COLO668 (cell line): ENCODE measurements at regions not wholly inside any gene's neighbourhood (a gene's known extent, or its start where the extent isn't known, plus 50 kb on each side); places are given as distances from the start of the nearest gene placed in this dataset.
"Not testable (repeated sequence)": the region's sequence is repeated elsewhere in the genome, so short reads cannot be mapped to it uniquely, and the experiment has no call there.

Experiments
- DNase-seq: peaks from one replicate; lab custom pipeline; 2025; ENCODE audit not compliant: unreplicated experiment; lab: John Stamatoyannopoulos, UW

DNA sequence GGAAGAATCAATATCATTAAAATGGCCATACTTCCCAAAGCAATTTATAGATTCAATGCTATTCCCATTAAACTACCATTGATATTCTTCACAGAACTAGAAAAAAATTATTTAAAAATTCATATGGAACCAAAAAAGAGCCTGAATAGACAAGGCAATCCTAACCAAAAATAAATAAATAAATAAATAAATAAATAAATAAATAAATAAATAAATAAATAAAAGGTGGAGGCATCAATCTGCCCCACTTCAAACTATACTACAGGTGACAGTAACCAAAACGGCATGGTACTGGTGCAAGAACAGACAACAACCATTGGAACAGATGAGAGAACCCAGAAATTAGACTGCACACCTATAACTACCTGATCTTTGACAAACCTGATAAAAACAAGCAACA is 598.5 kb upstream of the GRM3 start:
- DNase-seq, result not testable (repeated sequence)

DNA sequence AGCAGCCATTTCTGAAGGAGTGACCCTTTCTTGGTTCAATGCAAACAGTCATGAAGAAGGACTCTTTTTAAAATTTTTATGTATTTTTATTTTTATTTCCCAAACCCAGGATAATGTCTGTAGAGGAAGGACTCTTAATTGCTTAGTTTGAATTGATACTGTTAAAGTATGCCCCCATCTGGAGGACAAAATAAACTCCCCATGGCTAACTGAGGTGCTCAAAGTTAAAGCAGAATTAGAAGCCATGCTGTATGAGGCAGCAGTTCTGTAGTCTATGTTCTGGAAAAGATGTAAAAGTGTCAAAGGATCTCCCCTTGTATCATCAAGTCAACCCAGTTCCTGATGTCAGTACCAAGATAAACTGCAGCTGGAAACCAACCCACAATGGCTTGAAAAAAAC is 617.9 kb upstream of the GRM3 start:
- no peak for DNase-seq

DNA sequence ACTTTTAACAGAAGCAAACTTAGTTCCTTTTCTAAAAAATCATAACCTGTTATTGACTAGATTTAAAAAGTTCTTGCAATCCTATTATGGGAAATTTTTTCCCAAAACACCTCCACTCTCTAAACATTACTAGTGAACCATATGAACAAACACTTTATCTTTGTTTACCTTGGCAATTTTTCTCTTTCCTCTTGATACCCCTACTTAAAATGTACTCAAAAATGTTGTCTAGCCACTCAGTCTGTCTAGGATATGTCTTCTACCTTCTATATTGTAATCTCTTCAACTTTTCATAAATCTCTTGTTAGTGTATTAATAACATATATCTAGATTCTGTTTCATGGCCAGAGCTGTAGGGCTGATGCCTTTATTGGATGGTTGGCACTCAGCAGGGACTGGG is 630.0 kb upstream of the GRM3 start:
- no peak for DNase-seq

DNA sequence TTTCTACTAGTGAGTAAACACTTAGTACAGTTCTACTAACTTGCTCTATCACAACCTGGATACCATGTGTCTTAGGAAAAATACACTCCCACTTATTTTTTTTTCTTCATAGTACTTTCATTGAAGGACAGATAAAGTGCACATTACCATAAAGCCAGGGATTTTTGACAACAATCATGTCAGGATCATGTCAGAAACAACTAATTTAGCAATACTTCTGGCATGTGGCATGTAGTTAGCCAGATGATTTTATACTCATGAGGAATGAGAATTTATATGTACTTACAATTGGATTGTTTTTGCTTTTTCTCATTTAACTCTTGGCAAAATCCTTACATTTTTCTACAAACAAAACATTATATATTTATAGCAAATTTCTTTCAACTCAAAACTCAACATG is 630.7 kb upstream of the GRM3 start:
- DNase-seq, result no peak

DNA sequence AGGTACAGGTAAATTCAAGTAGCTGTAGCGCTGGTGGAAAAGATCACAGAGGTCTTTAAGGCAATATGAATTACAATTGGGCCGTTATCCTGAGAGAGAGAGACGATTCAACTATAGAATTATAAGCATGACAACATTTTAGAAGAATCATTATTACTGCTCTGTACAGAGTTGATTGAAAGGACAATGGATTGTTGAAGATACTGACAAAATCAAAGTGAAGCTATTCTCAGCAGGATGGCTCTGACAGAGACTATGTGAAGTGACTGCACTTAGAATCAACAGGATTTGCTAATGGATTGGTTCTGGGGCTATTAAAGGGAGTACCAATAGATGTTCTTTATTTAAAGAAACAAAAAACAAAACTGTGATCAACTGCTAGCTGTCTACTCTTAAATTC is 634.8 kb upstream of the GRM3 start:
- DNase-seq, result no peak

DNA sequence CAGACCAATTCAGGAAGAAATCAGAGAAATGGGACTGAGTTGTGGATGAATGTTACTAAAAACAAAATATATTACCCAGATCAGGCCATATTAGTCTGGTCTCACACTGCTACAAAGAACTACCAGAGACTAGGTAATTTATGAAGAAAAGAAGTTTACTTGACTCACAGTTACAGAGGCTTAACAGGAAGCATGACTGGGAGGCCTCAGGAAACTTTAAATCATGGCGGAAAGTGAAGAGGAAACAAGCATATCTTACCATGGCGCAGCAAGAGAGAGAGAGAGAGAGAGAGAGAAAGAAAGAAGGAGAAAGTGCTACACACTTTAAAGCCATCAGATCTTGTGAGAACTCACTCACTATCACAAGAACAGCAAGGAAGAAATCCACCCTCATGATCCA is 636.8 kb upstream of the GRM3 start:
- no peak for DNase-seq

DNA sequence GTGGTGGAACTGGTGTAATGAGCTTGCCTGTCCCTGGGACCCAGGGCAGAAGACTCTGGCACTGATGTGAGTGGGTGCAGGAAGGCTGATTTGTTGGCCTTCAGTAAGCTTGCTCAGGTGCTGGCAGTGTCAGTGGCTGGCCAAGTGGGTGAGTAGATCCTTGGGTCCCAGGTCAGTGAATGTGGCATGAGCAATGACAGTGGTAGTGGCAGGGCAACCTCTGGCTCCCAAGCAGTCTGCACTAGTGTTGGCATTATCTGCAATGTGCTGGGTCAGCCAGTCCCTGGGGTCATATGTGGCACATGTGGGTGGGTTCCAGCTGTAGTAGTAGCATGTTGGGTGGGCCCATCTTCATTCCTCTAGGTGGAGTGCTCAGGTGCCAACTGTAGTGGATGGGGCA is 640.9 kb upstream of the GRM3 start:
- DNase-seq, result no peak

DNA sequence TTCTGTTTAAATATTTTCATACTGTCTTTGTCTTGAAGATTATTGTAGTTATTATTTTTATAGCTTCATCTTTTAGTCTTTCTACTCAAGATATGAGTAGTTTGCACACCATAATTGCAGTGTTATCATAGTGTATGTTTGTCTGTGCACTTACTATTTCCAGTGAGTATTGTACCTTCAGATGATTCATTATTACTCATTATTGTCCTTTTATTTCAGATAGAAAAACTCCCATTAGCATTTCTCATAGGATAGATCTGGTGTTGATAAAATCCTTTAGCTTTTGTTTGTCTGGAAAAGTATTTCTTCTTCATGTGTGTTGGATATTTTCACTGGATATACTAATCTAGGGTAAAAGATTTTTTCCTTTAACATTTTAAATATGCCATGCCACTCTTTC is 646.2 kb upstream of the GRM3 start:
- no peak for DNase-seq

DNA sequence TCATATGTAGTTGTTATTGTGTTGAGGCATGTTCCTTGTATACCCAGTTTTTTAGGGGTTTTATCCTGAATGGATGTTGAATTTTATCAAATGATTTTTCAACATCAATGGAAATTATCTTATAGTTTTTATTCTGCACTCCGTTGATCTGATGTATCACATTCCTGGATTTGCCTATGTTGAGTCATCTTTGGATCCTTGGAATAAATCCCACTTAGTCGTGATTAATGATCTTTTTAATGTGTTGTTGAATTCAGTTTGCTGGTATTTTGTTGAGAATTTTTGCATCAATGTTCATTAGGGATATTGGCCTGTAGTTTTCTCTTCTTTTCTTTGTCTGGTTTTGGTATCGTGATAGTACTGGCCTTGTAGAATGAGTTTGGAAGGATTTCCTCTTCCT is 648.6 kb upstream of the GRM3 start:
- no peak for DNase-seq

DNA sequence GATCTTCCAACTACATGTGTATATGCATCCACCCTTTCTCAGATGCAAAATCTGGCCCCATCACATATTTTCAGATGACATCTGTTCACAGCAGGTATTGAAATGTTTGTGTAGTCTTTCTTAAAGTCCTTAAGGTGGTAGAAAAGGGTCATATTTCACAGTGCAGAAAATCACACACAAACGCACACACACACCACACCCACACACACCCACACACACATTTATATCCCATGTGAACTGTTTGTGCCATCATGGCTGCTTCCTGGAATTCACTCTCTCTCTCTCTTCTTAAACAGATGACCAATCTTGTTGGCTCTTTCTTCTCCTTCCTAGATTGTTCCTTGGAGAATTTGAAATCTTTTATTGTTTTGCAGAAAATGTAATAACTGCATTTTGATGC is 663.0 kb upstream of the GRM3 start:
- no peak for DNase-seq

DNA sequence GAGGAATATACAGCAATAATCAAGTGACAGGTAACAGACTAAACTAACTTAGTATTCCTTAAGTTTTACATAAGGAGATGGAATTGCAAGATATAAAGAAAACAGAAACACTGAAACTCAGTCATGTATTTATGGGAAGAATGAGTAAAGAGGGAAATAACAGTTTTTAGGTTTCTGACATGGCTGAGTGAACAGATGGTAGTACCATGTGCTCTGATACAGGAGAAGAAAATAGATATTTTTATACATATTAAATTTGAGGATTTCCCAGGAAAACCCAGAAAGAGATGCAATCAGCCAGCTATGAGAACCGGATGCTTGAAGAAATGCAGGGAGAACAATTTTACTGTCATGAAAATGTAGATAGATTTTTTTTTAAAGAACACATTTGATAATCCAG is 669.5 kb upstream of the GRM3 start:
- DNase-seq, result no peak

DNA sequence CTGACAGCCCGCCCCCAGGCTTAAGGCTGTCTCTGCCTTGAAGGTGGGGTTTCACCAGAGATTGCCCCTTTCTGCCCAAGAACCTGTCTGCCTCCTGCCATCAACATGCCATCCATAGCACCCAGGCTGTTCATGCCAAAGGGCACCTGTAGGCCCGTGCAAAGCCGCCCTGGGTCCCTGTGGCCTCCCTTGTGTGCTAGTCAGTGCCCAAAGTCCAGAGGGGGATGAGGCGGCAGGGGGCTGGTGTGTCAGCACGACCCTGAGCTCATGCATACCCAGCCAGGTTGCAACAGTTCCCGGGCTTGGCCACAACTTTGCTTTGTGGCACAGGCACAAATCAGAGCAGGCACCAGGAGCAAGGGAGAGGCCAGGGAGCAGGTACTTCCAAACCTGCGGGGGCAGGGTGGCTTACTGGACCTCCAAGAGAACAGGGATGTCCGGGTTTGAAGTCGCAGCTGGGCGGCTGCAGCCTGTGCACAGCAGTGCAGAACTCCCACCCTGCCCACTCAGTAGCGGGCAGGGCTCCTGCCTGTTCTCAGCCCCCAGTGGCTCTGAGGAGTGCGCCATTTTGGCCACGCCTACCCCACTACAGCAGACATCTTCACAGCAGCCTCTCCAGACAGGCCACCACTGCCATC is 671.1 kb upstream of the GRM3 start:
- DNase-seq, result no peak

DNA sequence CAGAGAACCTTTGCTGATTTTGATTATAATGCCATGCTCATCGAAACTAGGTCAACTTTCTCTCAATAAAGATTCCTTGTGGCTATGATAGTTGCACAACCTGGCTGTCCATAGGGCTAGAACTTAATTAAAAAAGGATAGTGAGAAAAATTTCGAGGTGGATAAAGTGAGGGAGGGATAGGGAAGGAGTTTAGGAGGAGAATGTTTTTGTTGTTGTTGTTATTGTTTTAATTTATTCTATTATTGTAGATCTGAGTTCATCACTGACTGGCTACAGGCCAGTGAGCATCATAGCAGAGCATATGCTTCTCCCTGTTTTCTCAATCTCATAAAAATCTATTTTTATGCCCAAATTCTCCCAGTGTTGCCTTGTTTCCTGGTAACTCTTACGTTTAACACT is 688.7 kb upstream of the GRM3 start:
- no peak for DNase-seq

DNA sequence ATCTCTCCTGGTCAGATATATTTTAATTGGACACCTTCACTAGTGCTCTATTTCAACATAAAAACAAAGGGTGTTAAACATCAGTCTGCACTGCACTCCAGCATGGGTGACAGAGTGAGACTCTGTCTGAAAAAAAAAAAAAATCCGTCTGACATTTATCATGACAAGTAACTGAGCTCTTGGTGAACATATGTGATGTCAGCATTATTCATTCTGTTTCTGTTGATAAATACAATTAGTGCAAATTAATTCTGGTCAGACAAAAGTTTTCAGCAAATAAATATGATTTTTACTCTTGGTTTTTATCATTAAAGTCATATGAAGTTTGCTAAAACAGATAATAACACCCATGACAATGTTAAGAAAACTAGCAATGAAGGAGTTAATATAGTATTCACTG is 692.8 kb upstream of the GRM3 start:
- no peak for DNase-seq

DNA sequence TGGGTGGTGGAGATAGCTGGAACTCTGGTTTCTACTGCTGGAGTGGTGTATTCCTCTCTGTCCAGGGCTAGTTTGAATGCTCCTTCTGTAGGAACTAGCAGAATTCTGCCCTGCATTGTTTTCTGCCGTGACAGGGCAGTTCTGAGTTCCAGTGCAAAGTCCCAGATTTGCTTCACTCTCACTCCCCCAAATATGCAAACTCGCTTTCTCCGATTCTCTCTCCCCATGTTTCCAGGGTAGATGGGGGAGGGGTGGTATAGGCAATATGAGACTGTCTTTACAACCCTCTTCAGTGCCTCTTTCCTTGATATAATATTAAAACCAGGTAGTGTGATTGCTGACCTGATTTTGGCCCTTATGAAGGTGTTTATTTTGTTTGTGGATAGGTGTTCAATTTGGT is 693.3 kb upstream of the GRM3 start:
- no peak for DNase-seq

DNA sequence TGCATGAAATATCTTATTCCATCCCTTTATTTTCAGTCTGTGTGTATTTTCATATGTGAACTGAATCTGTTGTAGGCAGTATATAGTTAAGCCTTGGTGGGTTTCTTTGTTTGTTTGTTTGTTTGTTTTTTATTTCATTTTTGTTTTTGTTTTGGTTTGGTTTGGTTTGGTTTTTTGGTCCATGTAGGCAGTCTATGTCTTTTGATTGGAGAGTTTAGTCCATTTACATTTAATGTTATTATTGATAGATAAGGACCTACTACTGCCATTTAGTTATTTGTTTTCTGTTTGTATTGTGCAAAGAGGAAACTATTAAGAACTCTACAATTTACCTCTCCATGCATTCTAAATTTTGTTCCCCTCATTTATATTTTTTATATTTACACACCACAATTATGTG is 695.9 kb upstream of the GRM3 start:
- DNase-seq, result no peak

DNA sequence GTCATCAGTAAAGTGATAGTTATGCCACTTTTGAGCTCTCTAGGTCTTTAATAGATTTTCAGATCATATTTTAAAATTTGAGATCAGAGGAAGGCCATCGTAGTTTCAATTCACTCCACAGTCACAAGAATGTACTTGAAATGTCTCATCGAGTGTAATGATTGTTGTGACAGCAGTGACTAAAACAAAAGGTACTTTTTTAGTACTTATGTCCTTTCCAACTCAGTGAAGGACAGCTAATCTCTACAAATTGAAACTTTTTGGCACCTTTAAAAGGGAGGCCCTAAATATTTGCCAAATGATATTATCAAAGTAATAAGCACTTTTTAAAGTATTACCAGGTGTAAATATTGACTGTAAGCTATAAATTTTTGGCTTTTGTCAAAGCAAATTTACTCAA is 702.9 kb upstream of the GRM3 start:
- DNase-seq, result no peak

DNA sequence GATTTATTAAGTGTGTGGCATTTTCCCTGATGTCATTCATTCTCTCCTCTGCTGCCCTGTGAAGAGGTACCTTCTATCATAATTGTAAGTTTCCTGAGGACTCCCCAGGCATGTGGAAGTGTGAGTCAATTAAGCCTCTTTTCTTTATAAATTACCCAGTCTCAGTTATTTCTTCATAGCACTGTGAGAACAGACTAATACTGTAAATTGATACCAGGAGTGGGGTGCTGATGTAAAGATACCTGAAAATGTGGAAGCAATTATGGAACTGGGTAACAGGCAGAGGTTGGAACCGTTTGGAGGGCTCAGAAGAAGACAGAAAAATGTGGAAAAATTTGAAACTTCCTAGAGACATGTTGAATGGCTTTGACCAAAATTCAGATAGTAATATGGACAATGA is 711.8 kb upstream of the GRM3 start:
- no peak for DNase-seq

DNA sequence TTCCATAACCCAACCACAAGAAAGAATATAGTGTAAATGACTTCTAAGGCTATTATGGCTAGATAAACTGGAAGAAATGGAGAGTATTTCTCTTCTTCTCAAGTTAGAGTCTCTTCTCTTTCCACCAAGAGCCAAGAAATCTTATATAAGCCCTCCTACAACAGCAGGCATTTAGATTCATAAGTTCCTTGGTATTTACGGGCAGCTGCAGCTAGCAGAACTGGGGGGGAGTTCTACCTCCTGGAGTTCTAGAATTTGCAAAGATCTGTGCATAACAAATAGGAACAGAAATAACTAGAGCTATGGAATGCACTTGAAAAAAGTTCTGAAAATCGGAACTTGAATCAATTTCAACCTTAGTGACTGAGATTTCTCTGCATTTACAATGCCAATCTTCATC is 715.2 kb upstream of the GRM3 start:
- DNase-seq, result no peak

DNA sequence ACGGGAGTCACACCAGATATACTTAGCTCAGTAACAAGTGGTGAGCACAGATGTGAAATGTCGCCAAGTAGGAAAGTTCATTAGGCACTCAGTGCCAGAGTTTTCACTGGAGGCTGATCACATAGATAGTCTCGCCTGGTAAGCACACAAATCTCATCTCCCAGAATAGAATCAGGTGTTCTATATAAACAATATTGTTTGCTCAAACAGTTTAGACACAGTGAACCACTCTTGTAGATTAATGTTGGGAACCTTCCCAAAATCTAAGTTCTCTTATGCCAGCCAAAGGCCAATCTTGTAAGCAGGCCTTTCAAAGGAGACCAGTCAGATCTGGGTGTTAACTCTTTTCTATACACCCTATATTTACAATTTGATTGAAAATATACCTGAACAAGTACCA is 716.5 kb upstream of the GRM3 start:
- DNase-seq, result no peak

DNA sequence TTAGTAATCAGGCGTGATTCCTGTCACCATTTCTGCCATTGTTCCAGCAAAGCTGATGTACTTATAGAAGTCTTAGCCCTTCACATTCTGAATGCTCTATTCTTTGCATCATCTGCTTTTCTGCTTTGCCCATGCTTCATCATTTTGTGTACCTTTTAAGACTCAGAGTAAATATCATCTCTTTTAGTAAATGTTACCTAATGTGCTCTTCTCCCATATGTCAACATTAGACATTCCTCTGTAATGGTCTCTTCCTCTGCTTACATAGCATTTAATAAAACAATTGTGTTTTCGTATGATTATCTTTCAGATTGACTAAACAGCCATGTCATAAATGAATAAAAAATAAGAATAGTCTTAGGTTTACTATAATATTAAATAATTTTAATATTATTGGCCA is 719.6 kb upstream of the GRM3 start:
- no peak for DNase-seq

DNA sequence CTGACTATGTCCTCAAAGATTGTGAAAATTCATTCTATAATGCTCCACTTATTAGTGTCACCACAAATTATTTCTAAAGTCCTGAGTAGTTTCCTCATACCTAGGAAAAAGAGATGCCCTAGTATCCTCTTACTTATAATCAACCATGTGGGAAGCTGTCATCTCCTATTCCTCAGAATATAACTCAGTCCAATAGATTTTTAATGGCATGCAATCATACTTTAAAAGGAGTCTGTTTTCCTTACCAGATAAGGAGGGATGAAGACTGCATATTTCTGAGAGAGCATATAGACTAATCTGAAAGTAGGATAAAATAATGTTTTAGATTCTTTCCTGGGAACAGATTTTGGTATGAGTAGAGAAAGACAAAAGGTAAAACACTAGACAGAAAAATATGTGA is 727.7 kb upstream of the GRM3 start:
- DNase-seq, result no peak

DNA sequence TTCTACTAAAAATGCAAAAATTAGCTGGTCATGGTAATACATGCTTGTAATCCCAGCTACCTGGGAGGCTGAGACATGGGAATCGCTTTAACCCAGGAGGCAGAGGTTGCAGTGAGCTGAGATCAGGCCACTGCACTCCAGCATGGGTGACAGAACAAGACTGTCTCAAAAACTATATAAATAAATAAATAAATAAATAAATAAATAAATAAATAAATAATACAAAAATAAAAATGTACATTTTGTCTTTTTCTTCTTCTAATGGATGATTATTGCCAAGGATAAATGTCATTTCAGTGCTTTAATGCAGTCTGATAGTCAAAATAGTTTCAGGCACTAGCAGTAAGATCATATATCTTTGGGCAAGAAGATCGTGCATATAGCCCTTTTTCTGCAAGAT is 727.6 kb upstream of the SEMA3D start:
- no peak for DNase-seq

DNA sequence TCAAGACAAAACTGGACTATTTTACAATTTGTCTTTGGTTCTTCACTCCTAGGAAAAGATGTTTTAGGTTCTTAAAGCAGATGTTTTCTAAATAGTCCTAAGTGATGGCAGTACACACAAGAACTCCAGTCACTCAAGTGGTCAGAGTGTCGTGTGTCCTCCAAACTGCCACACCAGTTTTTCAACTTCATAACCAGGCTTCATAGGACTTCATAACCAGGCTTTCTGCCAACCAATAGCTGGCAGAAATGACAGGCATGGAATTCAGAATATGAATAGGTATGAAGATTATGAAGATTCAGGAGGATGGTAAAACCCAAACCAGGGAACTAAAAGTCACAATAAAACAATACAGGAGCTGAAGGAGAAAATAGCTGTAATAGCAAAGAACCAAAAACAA is 721.2 kb upstream of the SEMA3D start:
- DNase-seq, result no peak
